Stimulated activated CD8-positive, alpha-beta memory T cell treated with anti-CD3 and anti-CD28 coated beads, Interleukin-15, amount 100 ng/mL, for 24 hours (primary cell): ENCODE measurements at regions not wholly inside any gene's neighbourhood (a gene's known extent, or its start where the extent isn't known, plus 50 kb on each side); places are given as distances from the start of the nearest gene placed in this dataset.
"Not testable (repeated sequence)": the region's sequence is repeated elsewhere in the genome, so short reads cannot be mapped to it uniquely, and the experiment has no call there.

ENCODE experiments used
- DNase-seq: peaks from one replicate; pipeline ENCODE4 v3.0.0-alpha.2; 2020; ENCODE audit warnings: low read depth

GRCh38 chr13:50388481-50388880, 373.2 kb downstream of the KCNRG start:
- no peak for DNase-seq

GRCh38 chr13:50389726-50390125, 374.5 kb downstream of the KCNRG start:
- DNase-seq, result no peak

- no peak for DNase-seq
Measured at GRCh38 chr13:50390503-50391248, 375.4 kb downstream of the KCNRG start.

GRCh38 chr13:50392977-50393376, 377.7 kb downstream of the KCNRG start:
- DNase-seq, result no peak

GRCh38 chr13:50393628-50394027, 378.4 kb downstream of the KCNRG start:
- no peak for DNase-seq

GRCh38 chr13:50396001-50396400, 380.8 kb downstream of the KCNRG start:
- no peak for DNase-seq

- not testable (repeated sequence) for DNase-seq
Measured at GRCh38 chr13:50396618-50397017, 381.4 kb downstream of the KCNRG start.

GRCh38 chr13:50400035-50400726, 384.9 kb downstream of the KCNRG start:
- DNase-seq, result no peak

- no peak for DNase-seq
Measured at GRCh38 chr13:50401049-50401505, 385.8 kb downstream of the KCNRG start.

- DNase-seq, result no peak
Measured at GRCh38 chr13:50401721-50402465, 386.6 kb downstream of the KCNRG start.

- DNase-seq, result no peak
Measured at GRCh38 chr13:50403311-50403710, 388.1 kb downstream of the KCNRG start.

- DNase-seq, result no peak
Measured at GRCh38 chr13:50404116-50404515, 388.9 kb downstream of the KCNRG start.

- no peak for DNase-seq
Measured at GRCh38 chr13:50404769-50405168, 389.5 kb downstream of the KCNRG start.

- no peak for DNase-seq
Measured at GRCh38 chr13:50406831-50407230, 391.6 kb downstream of the KCNRG start.

- no peak for DNase-seq
Measured at GRCh38 chr13:50408068-50408467, 392.8 kb downstream of the KCNRG start.

GRCh38 chr13:50409220-50409619, 394.0 kb downstream of the KCNRG start:
- DNase-seq, result no peak

- DNase-seq, result no peak
Measured at GRCh38 chr13:50410921-50411746, 395.9 kb downstream of the KCNRG start.

- DNase-seq, result no peak
Measured at GRCh38 chr13:50412046-50412617, 396.9 kb downstream of the KCNRG start.

- no peak for DNase-seq
Measured at GRCh38 chr13:50414640-50415039, 399.4 kb downstream of the KCNRG start.

GRCh38 chr13:50415428-50415827, 400.2 kb downstream of the KCNRG start:
- no peak for DNase-seq

GRCh38 chr13:50417597-50417996, 402.4 kb downstream of the KCNRG start:
- no peak for DNase-seq
